ENCODE measurements at regions not wholly inside any gene's neighbourhood (a gene's known extent, or its start where the extent isn't known, plus 50 kb on each side); places are given as distances from the start of the nearest gene placed in this dataset.
A peak's percentile ranks its signal among the peaks of the same experiment; 100 is the strongest.

DNA sequence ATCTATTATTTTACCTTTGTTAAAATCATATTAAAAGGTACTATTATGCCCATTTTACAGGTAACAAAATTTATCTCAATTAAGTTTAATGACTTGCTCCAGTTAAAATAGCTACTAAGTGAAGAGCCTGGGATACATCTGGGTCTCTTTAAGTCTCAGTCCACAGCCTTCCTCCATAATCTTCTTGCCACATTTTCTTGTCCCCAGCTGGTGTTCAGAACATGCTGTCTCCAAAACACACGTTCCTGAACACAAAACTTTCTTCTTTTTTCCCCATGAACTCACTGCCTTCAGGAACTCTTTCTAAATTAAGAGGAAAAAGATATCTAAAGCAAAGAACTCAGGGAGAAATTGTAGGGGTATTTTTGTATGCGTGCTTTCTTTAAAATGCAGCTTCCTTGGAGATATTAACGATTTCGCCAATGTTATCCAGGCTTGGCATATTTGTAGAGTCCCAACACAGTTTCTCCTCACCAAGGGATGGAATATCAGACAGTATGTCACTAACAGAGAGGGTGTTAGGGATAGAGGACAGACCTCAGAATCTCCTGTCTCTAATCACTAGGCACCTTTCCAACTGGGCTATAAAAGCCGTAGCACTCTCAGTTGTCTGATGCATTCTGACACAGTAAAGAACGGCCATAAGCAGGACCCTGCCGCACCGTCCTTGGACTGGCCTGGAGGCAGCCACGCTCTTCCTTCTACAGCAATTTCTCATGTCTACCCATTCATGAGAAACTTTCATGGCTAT lies 232.8 kb upstream of the BLID start:
- H3K9me3 ChIP-seq, result no peaks in the 10 kb centered on the region
- no peaks in the 10 kb centered on the region for H3K27me3 ChIP-seq
- TF ChIP-seq, protein P1, sequence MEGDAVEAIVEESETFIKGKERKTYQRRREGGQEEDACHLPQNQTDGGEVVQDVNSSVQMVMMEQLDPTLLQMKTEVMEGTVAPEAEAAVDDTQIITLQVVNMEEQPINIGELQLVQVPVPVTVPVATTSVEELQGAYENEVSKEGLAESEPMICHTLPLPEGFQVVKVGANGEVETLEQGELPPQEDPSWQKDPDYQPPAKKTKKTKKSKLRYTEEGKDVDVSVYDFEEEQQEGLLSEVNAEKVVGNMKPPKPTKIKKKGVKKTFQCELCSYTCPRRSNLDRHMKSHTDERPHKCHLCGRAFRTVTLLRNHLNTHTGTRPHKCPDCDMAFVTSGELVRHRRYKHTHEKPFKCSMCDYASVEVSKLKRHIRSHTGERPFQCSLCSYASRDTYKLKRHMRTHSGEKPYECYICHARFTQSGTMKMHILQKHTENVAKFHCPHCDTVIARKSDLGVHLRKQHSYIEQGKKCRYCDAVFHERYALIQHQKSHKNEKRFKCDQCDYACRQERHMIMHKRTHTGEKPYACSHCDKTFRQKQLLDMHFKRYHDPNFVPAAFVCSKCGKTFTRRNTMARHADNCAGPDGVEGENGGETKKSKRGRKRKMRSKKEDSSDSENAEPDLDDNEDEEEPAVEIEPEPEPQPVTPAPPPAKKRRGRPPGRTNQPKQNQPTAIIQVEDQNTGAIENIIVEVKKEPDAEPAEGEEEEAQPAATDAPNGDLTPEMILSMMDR (IDR thresholded peaks at IDR 0.05), result no peak
- peaks cover 0 to 32% (median 2%) of the 10 kb centered on the region in 4 donors for H3K4me1 ChIP-seq
- DNase-seq, result no peak
- no peak overlapping the region for H3K4me3 ChIP-seq
- intact Hi-C loops (cut with DNase I; ENCODE audit: low total_unique reads), result no loop called here
- H3K27ac ChIP-seq, result peak overlapping the region; percentile 24 to 35
- H3K36me3 ChIP-seq, result no peaks in the 10 kb centered on the region

DNA sequence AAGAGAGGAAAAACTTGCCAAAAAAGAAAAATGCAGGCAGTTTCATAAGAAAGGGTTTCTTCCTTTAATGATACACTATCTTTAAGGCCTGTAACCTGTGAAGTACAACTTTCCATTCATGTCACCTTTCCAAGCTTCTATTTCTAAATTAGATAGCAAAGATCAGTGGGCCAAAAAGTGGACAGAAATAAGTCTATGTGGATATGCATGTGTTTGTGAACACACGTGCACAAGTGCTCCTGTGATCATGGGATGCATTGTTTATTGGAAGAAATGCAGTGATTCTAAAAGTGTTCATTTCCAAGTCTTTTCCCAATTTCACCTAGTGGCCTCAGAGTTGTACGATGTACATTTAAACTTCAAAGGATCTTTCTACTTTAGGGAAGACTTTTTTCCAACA lies 230.0 kb upstream of the BLID start:
- TF ChIP-seq, protein P1 (IDR thresholded peaks at IDR 0.05), result no peak
- no peak for DNase-seq
- Histone ChIP-seq H3K27me3 (no peaks in the 10 kb centered on the region), H3K27ac (no peak overlapping the region), H3K9me3 (no peaks in the 10 kb centered on the region), H3K4me3 (no peak overlapping the region), H3K36me3 (no peaks in the 10 kb centered on the region), H3K4me1 (peaks cover 0 to 57% (median 4%) of the 10 kb centered on the region in 4 donors)
- intact Hi-C loops (cut with DNase I; ENCODE audit: low total_unique reads), result no loop called here

DNA sequence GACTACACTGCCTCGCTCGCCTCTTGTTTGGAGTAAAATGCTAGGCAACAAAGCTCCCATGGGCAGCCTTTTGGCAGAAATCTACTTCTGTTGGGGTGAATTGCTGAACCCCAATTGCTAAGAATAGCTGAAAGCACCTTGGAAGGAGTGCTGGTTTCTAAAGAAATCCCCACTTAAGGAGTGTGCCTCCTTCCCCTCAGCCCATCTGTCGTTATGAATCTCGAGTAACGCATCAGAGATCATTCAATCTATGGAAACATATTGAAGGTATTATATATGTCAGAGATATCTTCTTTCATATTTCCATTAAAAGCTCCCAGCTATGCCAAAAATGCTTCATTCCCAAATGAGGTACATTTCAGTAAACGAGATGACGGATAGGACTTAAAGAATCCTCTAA lies 229.6 kb upstream of the BLID start:
- H3K4me3 ChIP-seq, result no peak overlapping the region
- no peaks in the 10 kb centered on the region for H3K27me3 ChIP-seq
- no peaks in the 10 kb centered on the region for H3K9me3 ChIP-seq
- no peak overlapping the region for H3K27ac ChIP-seq
- peaks cover 0 to 61% (median 4%) of the 10 kb centered on the region in 4 donors for H3K4me1 ChIP-seq
- H3K36me3 ChIP-seq, result no peaks in the 10 kb centered on the region
- TF ChIP-seq, protein P1 (IDR thresholded peaks at IDR 0.05), result no peak
- intact Hi-C loops (cut with DNase I; ENCODE audit: low total_unique reads), result no loop called here
- no peak for DNase-seq

DNA sequence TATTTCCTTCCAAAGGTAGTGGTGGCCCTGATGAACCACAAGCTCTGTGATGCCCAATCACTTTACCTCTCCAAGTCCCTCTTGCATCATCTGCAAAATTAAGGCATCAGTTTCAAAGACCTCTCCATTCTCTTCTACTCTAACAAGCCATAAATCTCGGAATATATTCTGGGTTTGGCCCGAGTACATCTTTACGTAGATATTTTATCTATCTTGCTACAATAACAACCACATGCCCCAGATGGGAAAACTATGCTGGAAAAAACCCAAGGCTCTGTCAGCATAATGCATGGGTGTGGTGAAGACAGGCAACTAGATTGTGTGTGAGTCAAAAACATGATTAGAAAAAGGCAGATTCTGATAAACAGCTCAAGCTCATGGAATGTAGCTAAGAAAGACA lies 228.2 kb upstream of the BLID start:
- Histone ChIP-seq H3K27ac (peak overlapping the region in 1 of 2 donors; percentile 47), H3K4me3 (no peak overlapping the region), H3K4me1 (peaks cover 0 to 66% (median 6%) of the 10 kb centered on the region in 4 donors), H3K27me3 (no peaks in the 10 kb centered on the region), H3K9me3 (no peaks in the 10 kb centered on the region), H3K36me3 (no peaks in the 10 kb centered on the region)
- TF ChIP-seq, protein P1 (IDR thresholded peaks at IDR 0.05), result no peak
- DNase-seq, result no peak
- intact Hi-C loops (cut with DNase I; ENCODE audit: low total_unique reads), result no loop called here

DNA sequence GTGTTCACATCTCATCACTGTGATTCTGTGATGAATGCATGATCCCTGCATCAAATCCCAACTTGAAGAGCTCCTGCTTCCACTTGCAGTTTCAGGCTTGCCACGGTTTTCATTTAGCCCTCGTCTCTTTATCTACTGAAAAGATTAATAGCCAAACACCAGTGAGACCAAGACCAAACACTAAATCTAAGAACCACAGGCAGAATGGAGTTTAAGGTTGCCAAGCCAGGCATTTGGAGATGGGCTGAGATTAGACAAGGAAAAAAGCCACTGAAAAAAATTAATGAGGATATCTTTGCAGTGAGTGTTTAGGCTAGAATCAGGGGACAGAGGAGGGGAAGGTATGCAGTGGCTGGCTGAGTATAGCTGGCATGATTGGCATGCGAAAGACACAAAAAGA lies 227.2 kb upstream of the BLID start:
- H3K9me3 ChIP-seq, result no peaks in the 10 kb centered on the region
- DNase-seq, result no peak
- TF ChIP-seq, protein P1 (IDR thresholded peaks at IDR 0.05), result no peak
- H3K4me3 ChIP-seq, result no peak overlapping the region
- no peaks in the 10 kb centered on the region for H3K27me3 ChIP-seq
- H3K4me1 ChIP-seq, result peaks cover 0 to 56% (median 5%) of the 10 kb centered on the region in 4 donors
- intact Hi-C loops (cut with DNase I; ENCODE audit: low total_unique reads), result no loop called here
- H3K27ac ChIP-seq, result peak overlapping the region; percentile 5 to 47
- H3K36me3 ChIP-seq, result no peaks in the 10 kb centered on the region

Data from tibial artery (tissue), 4 donors.